ENCODE measurements at regions not wholly inside any gene's neighbourhood (a gene's known extent, or its start where the extent isn't known, plus 50 kb on each side); places are given as distances from the start of the nearest gene placed in this dataset.

DNA sequence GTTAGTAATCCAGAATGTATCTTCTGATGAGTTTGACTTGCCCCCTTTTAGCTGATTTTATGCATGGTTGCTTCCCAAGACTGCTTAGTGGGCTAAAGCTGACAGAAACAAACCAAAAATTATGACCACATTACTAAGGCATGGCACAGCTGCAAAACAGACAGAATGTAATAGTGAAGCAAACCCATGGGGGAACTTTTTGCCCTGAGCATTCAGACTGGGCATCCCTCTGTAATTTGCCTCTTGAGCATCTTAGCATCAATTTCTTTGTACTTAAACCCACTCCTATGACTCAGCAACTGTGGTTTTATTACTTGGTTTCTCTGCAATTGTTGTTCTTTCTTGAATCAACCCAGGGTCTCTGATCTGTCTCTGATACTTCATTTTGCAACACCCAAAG lies 487.3 kb upstream of the DCC start (continued):
- TF ChIP-seq, protein P1, sequence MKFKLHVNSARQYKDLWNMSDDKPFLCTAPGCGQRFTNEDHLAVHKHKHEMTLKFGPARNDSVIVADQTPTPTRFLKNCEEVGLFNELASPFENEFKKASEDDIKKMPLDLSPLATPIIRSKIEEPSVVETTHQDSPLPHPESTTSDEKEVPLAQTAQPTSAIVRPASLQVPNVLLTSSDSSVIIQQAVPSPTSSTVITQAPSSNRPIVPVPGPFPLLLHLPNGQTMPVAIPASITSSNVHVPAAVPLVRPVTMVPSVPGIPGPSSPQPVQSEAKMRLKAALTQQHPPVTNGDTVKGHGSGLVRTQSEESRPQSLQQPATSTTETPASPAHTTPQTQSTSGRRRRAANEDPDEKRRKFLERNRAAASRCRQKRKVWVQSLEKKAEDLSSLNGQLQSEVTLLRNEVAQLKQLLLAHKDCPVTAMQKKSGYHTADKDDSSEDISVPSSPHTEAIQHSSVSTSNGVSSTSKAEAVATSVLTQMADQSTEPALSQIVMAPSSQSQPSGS (IDR thresholded peaks at IDR 0.05; ENCODE audit: low read length) = no peak
- TF ChIP-seq, protein P2, sequence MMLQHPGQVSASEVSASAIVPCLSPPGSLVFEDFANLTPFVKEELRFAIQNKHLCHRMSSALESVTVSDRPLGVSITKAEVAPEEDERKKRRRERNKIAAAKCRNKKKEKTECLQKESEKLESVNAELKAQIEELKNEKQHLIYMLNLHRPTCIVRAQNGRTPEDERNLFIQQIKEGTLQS (IDR thresholded peaks at IDR 0.05; ENCODE audit: insufficient read depth, low read depth, low read length) = no peak
- no peak for TF ChIP-seq RXRA (IDR thresholded peaks at IDR 0.05; ENCODE audit: insufficient read depth, low read depth, low read length)
